ENCODE measurements at regions not wholly inside any gene's neighbourhood (a gene's known extent, or its start where the extent isn't known, plus 50 kb on each side); places are given as distances from the start of the nearest gene placed in this dataset.

DNA sequence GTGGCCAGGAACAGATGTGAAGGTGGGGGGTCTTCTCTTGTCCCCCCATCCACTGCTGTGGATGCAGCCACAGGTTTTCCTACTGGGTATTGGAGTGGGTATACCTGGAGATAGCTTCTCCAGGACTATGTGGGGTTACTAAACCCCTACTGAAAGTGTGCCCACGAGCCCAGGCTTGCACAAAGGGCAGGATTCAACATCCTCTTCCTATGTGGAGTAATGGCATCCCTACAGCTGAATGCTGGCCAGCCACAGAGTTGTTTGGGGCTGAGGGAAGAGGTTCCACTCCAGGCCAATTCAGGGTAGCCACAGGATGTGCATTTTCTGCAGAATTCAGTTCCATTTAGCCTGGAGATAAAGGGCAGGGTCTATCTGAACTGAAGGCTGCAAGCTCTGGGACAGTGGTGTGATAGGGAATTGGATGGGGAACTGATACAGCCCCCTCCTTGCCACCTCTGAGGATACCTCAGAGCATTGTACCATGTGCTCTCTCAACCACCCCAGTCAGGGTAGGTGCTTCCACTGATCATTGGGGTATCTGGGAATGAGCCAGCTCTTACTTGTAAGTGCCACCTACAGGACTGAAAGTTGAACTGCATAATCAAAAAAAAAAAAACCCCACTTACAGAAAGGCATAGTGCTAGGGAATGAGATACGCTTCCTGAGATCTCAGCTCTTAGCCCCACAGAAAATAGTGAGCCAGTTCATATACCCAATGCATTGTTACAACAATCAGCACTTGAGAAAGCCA lies 187.1 kb downstream of the KITLG start:
- peak; percentile 41 for DNase-seq (ENCODE audit: low spot score)
- BruUV-seq (replicated peaks) = no TSS peak

More for the DNA sequence above, 187.1 kb downstream of the KITLG start:
- no peak overlapping the region for H2AFZ ChIP-seq (ENCODE audit: low read length)
- WGBS (ENCODE audit: low lambda C conversion rate) = 47% methylated on average over 1 of the region's 2 CpGs
- H3K27me3 ChIP-seq (ENCODE audit: control insufficient read depth in 1 of 2, insufficient read depth in 2 of 2, low read length in 2 of 2) = no peaks in the 10 kb centered on the region
- no peak overlapping the region for H3K4me3 ChIP-seq (replicated peaks in 1 of 3; ENCODE audit: insufficient read depth in 1 of 3, low read depth in 2 of 3, low read length in 3 of 3)
- no peak overlapping the region for H3K4me2 ChIP-seq (ENCODE audit: low read depth, low read length)
- ChIA-PET CTCF (ENCODE audit: low intra/inter-chr PET ratio, low total read pairs) (interaction anchor here (1.6 to 2.2 kb wide), 2 partner anchors 239 to 283 kb away, joined by 10 to 12 read pairs; no protein-coding TSS in a partner anchor), POLR2A (no interaction called here)
- in situ Hi-C loops (cut with HindIII; ENCODE audit: extremely low pct_ligation_motif_present, low pct_unique_long_range_greater_than_20kb) = no loop called here
- no peaks in the 10 kb centered on the region for H3K4me1 ChIP-seq (ENCODE audit: insufficient read depth, low read length)
- peak; percentile 87 for ATAC-seq
- intact Hi-C loops (cut with micrococcal nuclease; ENCODE audit: unreplicated experiment) = loop anchor here (1.0 kb wide), 2 partner anchors 239 to 282 kb away; no protein-coding TSS in a partner anchor
- H3K9me3 ChIP-seq (ENCODE audit: low read length) = no peaks in the 10 kb centered on the region
- no peak overlapping the region for H3K27ac ChIP-seq (ENCODE audit: extremely low read length, insufficient read depth, low read length)
- no peaks in the 10 kb centered on the region for H4K20me1 ChIP-seq (ENCODE audit: insufficient read depth, low read length)
- H3K9ac ChIP-seq (ENCODE audit: insufficient read depth, low read depth, low read length) = no peak overlapping the region
- no peaks in the 10 kb centered on the region for H3K36me3 ChIP-seq (replicated peaks in 1 of 2; ENCODE audit: control insufficient read depth in 1 of 2, insufficient read depth in 2 of 2, low read length in 2 of 2)
- FAIRE-seq = no peak
- no peaks in the 10 kb centered on the region for H3K79me2 ChIP-seq (ENCODE audit: insufficient read depth, low read length)
- TF ChIP-seq GABPA (IDR thresholded peaks at IDR 0.05; ENCODE audit: low read depth, low read length) (no peak), GABPA (CRISPR knock-in tag; IDR thresholded peaks at IDR 0.05; ENCODE audit: low read depth) (no peak), GZF1 (CRISPR knock-in tag; IDR thresholded peaks at IDR 0.05) (no peak), MIER2 (CRISPR knock-in tag; IDR thresholded peaks at IDR 0.05) (no peak), SMC3 (IDR thresholded peaks at IDR 0.05; ENCODE audit: low read length) (peak; percentile 50; the same call in 1 of the 2 replicates), STAG1 (CRISPR knock-in tag; IDR thresholded peaks at IDR 0.05) (peak; percentile 35; the same call in 1 of the 2 replicates)
- TF ChIP-seq, protein P1, sequence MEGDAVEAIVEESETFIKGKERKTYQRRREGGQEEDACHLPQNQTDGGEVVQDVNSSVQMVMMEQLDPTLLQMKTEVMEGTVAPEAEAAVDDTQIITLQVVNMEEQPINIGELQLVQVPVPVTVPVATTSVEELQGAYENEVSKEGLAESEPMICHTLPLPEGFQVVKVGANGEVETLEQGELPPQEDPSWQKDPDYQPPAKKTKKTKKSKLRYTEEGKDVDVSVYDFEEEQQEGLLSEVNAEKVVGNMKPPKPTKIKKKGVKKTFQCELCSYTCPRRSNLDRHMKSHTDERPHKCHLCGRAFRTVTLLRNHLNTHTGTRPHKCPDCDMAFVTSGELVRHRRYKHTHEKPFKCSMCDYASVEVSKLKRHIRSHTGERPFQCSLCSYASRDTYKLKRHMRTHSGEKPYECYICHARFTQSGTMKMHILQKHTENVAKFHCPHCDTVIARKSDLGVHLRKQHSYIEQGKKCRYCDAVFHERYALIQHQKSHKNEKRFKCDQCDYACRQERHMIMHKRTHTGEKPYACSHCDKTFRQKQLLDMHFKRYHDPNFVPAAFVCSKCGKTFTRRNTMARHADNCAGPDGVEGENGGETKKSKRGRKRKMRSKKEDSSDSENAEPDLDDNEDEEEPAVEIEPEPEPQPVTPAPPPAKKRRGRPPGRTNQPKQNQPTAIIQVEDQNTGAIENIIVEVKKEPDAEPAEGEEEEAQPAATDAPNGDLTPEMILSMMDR (CRISPR knock-in tag; IDR thresholded peaks at IDR 0.05) = peak; percentile 47
- TF ChIP-seq, protein P2, sequence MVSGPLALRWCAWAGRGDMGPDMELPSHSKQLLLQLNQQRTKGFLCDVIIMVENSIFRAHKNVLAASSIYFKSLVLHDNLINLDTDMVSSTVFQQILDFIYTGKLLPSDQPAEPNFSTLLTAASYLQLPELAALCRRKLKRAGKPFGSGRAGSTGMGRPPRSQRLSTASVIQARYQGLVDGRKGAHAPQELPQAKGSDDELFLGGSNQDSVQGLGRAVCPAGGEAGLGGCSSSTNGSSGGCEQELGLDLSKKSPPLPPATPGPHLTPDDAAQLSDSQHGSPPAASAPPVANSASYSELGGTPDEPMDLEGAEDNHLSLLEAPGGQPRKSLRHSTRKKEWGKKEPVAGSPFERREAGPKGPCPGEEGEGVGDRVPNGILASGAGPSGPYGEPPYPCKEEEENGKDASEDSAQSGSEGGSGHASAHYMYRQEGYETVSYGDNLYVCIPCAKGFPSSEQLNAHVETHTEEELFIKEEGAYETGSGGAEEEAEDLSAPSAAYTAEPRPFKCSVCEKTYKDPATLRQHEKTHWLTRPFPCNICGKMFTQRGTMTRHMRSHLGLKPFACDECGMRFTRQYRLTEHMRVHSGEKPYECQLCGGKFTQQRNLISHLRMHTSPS (CRISPR knock-in tag; IDR thresholded peaks at IDR 0.05; ENCODE audit: low read depth) = no peak
- TF ChIP-seq, protein P3, sequence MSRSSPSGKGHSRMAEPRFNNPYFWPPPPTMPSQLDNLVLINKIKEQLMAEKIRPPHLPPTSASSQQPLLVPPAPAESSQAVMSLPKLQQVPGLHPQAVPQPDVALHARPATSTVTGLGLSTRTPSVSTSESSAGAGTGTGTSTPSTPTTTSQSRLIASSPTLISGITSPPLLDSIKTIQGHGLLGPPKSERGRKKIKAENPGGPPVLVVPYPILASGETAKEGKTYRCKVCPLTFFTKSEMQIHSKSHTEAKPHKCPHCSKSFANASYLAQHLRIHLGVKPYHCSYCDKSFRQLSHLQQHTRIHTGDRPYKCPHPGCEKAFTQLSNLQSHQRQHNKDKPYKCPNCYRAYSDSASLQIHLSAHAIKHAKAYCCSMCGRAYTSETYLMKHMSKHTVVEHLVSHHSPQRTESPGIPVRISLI (CRISPR knock-in tag; IDR thresholded peaks at IDR 0.05; ENCODE audit: borderline replicate concordance) = peak; percentile 80
